ENCODE measurements at regions not wholly inside any gene's neighbourhood (a gene's known extent, or its start where the extent isn't known, plus 50 kb on each side); places are given as distances from the start of the nearest gene placed in this dataset.
"Not testable (repeated sequence)": the region's sequence is repeated elsewhere in the genome, so short reads cannot be mapped to it uniquely, and the experiment has no call there.

DNA sequence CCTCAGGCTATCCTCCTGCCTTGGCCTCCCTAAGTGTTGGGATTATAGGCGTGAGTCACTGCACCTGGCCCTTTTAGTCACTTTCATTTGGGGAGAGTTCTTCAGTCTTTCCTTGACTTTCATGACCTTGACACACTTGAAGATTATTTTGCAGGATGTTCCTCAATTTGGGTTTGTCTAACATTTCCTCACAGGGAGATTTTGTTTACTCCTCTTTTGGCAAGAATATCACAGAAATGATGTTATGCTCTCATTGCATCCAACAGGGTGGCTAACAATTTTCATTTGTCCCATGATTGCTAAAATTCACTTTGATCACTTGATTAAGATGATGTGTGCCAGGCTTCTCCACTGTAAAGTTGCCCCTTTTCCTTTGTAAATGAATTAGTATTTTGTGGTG, 164.0 kb downstream of the ADSS2 start:
- DNase-seq (ENCODE audit: extremely low spot score, insufficient read length, low read depth) (no peak), FAIRE-seq (no peak)

- DNase-seq (ENCODE audit: extremely low spot score, insufficient read length, low read depth) (no peak), FAIRE-seq (no peak)
Measured at GRCh38 chr1:244288663-244289062, 163.0 kb downstream of the ADSS2 start.

GRCh38 chr1:244289991-244290785, 161.5 kb downstream of the ADSS2 start:
- FAIRE-seq = no peak
- DNase-seq (ENCODE audit: extremely low spot score, insufficient read length, low read depth) = no peak

DNA sequence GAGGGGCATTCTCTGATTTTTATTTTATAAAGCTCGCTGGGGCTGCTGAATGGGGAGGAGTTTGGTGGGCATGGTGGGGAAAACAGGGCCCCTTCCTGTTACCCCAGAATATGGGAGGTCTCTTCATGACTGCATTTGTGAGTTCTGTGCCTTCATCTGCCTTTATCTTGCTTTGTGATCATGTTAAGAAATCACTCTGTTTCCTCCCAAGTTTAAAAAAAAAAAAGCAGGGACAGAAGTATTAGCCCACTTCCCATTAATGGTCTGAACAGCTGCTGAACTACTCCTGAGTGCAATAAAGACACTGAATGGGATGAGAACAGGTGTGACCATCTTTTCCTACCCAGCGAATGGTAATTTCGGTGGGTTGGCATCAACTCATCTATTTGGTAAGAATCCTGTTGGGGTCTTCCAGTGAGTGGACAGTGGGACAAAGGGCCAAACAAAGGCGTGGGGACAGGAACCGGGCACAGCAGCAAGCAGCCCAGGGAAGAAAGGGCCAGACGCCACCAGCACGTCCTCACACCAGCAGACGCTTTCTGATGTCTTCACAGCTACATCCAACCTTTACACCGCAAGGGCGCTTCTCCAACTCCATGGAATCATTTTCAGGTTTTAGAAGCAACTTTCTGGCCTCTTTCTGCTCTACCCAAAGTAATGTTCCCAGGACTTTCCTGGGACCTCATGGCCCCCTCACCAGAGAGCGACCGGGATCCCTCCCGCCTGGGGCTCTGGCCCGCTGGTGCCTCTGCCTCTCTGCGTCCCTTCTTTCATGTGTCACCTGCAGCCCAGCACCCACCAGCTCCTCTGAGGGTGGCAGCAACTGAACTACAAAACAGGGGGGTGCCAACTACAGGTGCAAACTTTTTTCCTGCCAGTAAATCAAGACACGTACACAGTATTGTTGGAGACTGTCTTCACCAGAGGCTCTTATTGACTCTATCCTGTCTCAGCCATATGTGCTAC, 160.2 kb downstream of the ADSS2 start:
- DNase-seq (ENCODE audit: extremely low spot score, insufficient read length, low read depth) (no peak), FAIRE-seq (no peak)

DNA sequence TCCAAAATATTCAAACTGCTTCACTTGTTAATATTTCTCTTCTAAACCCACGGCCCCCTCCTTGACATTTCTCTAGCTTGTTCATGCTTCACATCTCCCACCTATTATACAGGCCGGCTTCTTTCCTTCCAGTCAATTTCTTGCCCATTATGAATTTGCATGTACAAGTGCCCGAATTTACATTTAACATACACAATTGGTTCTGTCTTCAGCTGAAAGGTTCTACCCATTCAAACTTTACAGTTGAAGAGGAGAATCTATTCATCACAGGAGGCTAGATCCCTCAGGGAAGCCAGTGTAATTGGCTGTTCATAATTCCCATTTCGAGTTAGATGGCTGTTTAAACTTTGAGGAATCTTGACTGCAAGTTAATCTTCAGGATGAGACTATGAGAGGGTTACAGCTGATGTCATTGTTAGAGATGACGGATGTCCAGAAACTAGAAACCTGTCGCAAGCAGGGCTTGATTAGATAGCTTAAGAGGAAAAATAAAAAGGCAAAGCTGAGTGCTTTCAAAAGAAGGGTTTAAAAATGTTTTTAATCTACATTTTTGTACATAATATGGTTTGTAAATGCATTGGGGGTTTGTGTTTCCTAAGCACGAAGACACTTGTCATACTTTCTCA, 157.0 kb downstream of the ADSS2 start:
- DNase-seq (ENCODE audit: extremely low spot score, insufficient read length, low read depth) (no peak), FAIRE-seq (no peak)

DNA sequence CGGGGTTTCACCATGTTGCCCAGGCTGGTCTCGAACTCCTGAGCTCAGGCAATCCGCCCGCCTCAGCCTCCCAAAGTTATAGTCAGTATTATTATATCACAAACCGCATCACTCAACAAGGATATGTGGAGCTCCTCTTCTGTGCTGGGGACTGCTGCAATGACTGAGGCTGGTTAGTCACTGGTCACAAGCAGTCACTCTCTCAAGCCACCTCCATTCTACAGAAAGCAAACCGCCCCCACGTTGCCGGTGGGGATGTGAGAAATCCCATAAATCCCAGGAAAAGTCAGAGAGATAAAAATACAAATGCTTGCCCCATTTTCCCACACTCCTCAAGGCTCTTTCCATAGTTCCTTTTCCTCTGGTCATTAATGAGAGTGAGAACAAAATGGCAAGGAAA, 155.7 kb downstream of the ADSS2 start:
- FAIRE-seq (no peak), DNase-seq (ENCODE audit: extremely low spot score, insufficient read length, low read depth) (no peak)

GRCh38 chr1:244296447-244296846, 155.3 kb downstream of the ADSS2 start:
- no peak for FAIRE-seq
- DNase-seq (ENCODE audit: extremely low spot score, insufficient read length, low read depth) = no peak

GRCh38 chr1:244297087-244297486, 154.6 kb downstream of the ADSS2 start:
- no peak for DNase-seq (ENCODE audit: extremely low spot score, insufficient read length, low read depth)
- FAIRE-seq = no peak

DNA sequence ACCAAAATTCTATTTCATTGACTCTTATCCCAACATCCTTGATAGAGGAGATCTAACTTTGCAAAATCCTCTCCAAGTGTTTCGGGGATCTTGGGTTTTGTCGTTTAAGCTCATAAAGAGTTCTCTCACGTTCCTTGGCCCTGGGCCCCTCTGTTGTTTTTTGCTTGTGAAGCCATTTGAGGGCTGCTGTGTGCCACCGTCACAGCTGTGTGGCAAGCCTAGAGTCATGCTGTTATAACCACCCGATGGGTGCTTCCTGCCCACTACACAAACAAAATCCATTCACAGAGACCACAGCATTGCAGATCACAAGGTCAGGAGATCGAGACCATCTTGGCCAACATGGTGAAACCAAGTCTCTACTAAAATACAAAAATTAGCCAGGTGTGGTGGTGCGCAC, 154.1 kb downstream of the ADSS2 start:
- DNase-seq (ENCODE audit: extremely low spot score, insufficient read length, low read depth) (no peak), FAIRE-seq (no peak)

DNA sequence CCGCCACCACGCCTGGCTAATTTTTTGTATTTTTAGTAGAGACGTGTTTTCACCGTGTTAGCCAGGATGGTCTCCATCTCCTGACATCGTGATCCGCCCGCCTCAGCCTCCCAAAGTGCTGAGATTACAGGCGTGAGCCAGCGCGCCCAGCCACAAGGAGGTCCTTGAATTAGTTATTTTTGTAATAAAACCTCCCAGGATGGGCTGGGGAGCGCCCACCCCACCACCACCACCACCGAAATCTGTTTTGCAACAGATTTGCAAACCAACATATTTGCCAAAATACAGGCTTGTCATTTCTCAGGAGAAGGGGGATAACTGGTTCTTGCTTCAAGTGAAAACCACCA, 151.7 kb downstream of the ADSS2 start:
- DNase-seq (ENCODE audit: extremely low spot score, insufficient read length, low read depth); FAIRE-seq: not testable (repeated sequence)

GRCh38 chr1:244301595-244302130, 150.0 kb downstream of the ADSS2 start:
- FAIRE-seq = no peak
- no peak for DNase-seq (ENCODE audit: extremely low spot score, insufficient read length, low read depth)

DNA sequence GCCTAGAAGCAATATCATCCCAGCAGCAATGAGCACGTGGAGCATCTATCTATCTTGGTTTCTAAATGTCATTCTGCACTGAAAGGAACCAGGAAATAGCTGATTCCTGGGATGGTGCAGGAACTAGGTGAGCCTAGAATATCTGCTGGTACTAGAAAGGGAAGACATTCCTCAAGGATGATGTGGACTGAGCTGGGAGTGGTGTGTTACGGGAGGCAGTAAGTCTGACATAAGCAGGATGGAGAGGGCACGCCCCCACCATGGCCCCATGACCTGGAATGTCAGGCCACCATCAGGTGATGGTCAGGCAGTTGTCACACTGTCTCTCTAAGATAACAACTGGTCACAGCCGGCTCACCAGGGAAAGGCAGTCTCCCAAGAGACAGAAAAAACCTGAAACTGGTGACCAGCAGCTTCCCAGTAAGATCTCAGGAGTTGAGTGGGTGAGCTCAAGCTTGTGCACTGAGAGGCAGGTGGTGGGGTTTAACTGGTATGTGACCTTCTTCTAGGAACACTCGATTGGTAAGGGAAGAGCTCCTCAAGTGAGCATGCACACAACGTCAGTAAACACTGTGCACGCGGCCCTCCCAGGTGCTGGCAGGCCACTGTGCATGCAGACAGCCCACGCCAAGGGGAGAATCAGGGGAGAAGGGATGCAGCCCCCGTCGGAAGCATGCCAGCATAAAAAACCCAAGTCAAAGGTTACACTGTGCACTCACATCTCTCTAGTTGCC, 148.7 kb downstream of the ADSS2 start:
- DNase-seq (ENCODE audit: extremely low spot score, insufficient read length, low read depth) = no peak
- FAIRE-seq = no peak

DNA sequence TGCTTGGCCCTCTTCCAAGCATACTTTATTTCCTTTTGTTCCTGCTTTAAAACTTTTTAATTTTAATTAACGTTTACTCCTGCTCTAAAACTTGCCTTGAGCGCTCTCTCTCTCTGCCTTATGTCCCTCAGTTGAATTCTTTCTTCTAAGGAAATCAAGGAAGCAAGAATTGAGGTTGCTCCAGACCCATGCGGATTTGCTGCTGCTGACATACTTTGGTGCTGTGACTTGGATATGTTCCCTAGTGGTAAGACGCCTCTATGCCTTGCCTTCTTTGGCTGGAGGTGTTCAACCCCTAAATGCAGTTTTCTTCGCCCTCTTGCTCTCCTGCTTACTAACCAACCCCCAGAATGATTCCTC, 148.1 kb downstream of the ADSS2 start:
- FAIRE-seq (no peak), DNase-seq (ENCODE audit: extremely low spot score, insufficient read length, low read depth) (no peak)

GRCh38 chr1:244304156-244304555, 147.6 kb downstream of the ADSS2 start:
- FAIRE-seq (no peak), DNase-seq (ENCODE audit: extremely low spot score, insufficient read length, low read depth) (no peak)

GRCh38 chr1:244304656-244305055, 147.1 kb downstream of the ADSS2 start:
- DNase-seq (ENCODE audit: extremely low spot score, insufficient read length, low read depth) (no peak), FAIRE-seq (no peak)

GRCh38 chr1:244305776-244306341, 145.8 kb downstream of the ADSS2 start:
- no peak for FAIRE-seq
- no peak for DNase-seq (ENCODE audit: extremely low spot score, insufficient read length, low read depth)

- DNase-seq (ENCODE audit: extremely low spot score, insufficient read length, low read depth) = no peak
- FAIRE-seq = no peak
Measured at GRCh38 chr1:244306544-244306943, 145.2 kb downstream of the ADSS2 start.

GRCh38 chr1:244309191-244309590, 142.5 kb downstream of the ADSS2 start:
- DNase-seq (ENCODE audit: extremely low spot score, insufficient read length, low read depth); FAIRE-seq: not testable (repeated sequence)

GRCh38 chr1:244311784-244312532, 139.8 kb downstream of the ADSS2 start:
- FAIRE-seq (no peak), DNase-seq (ENCODE audit: extremely low spot score, insufficient read length, low read depth) (no peak)

Data from GM18507 (cell line).